BLaER1 (cell line): ENCODE measurements at regions not wholly inside any gene's neighbourhood (a gene's known extent, or its start where the extent isn't known, plus 50 kb on each side); places are given as distances from the start of the nearest gene placed in this dataset.

Source experiments
- H3K27ac ChIP-seq: shearing (Covaris generic); formaldehyde crosslinking; 2 replicates; pipeline ENCODE4 v1.8.1; 2022
- H3K27me3 ChIP-seq: shearing (Covaris generic); formaldehyde crosslinking; 2 replicates; pipeline ENCODE4 v1.8.1; 2022
- H3K36me3 ChIP-seq: shearing (Covaris generic); formaldehyde crosslinking; 2 replicates; pipeline ENCODE4 v1.8.1; 2022
- H3K4me1 ChIP-seq: shearing (Covaris generic); formaldehyde crosslinking; 2 replicates; pipeline ENCODE4 v1.8.1; 2022
- H3K4me2 ChIP-seq: shearing (Covaris generic); formaldehyde crosslinking; 2 replicates; pipeline ENCODE4 v1.8.1; 2022
- H3K4me3 ChIP-seq: shearing (Covaris generic); formaldehyde crosslinking; 2 replicates; pipeline ENCODE4 v1.8.1; 2022
- H3K9ac ChIP-seq: shearing (Covaris generic); formaldehyde crosslinking; 2 replicates; pipeline ENCODE4 v1.8.1; 2022
- H3K9me3 ChIP-seq: shearing (Covaris generic); formaldehyde crosslinking; 2 replicates; pipeline ENCODE4 v1.8.1; 2022
- H4K20me1 ChIP-seq: shearing (Covaris generic); formaldehyde crosslinking; 2 replicates; pipeline ENCODE4 v1.8.1; 2022
- Cebpa-rat ChIP-seq: shearing (Covaris generic); IDR thresholded peaks from 2 replicates; pipeline ENCODE4 v1.8.1; 2022

- Histone ChIP-seq H3K9me3 (no peaks in the 10 kb centered on the region), H3K4me2 (peak overlapping the region; percentile 74), H4K20me1 (no peaks in the 10 kb centered on the region), H3K4me3 (no peak overlapping the region), H3K27me3 (no peaks in the 10 kb centered on the region), H3K9ac (no peak overlapping the region), H3K36me3 (no peaks in the 10 kb centered on the region), H3K27ac (peak overlapping the region; percentile 1; the same call in 1 of the 2 replicates), H3K4me1 (peaks cover 51% of the 10 kb centered on the region)
- TF ChIP-seq Cebpa-rat, result no peak
Measured at GRCh38 chr10:78630944-78631838, 437.6 kb upstream of the ZMIZ1 start.

GRCh38 chr10:78634389-78634815, 434.4 kb upstream of the ZMIZ1 start:
- Histone ChIP-seq H4K20me1 (no peaks in the 10 kb centered on the region), H3K4me1 (peaks cover 36% of the 10 kb centered on the region)
- no peak for TF ChIP-seq Cebpa-rat

GRCh38 chr10:78634835-78635234, 433.9 kb upstream of the ZMIZ1 start:
- Histone ChIP-seq H3K4me3 (no peak overlapping the region), H3K9me3 (no peaks in the 10 kb centered on the region), H3K4me2 (no peak overlapping the region), H4K20me1 (no peaks in the 10 kb centered on the region), H3K27me3 (no peaks in the 10 kb centered on the region), H3K36me3 (no peaks in the 10 kb centered on the region), H3K9ac (no peak overlapping the region), H3K27ac (no peak overlapping the region), H3K4me1 (peaks cover 32% of the 10 kb centered on the region)
- no peak for TF ChIP-seq Cebpa-rat

More at GRCh38 chr10:78634389-78634815, 434.4 kb upstream of the ZMIZ1 start:
- Histone ChIP-seq H3K27ac (no peak overlapping the region), H3K4me3 (no peak overlapping the region), H3K4me2 (peak overlapping the region; percentile 4; the same call in 1 of the 2 replicates), H3K27me3 (no peaks in the 10 kb centered on the region), H3K36me3 (no peaks in the 10 kb centered on the region), H3K9ac (no peak overlapping the region), H3K9me3 (no peaks in the 10 kb centered on the region)

GRCh38 chr10:78639629-78640028, 429.1 kb upstream of the ZMIZ1 start:
- H3K27ac ChIP-seq, result no peak overlapping the region
- no peaks in the 10 kb centered on the region for H4K20me1 ChIP-seq
- no peaks in the 10 kb centered on the region for H3K36me3 ChIP-seq
- no peak overlapping the region for H3K4me2 ChIP-seq
- no peak for TF ChIP-seq Cebpa-rat
- no peak overlapping the region for H3K9ac ChIP-seq
- no peak overlapping the region for H3K4me3 ChIP-seq
- no peaks in the 10 kb centered on the region for H3K9me3 ChIP-seq
- peaks cover 37% of the 10 kb centered on the region for H3K4me1 ChIP-seq
- H3K27me3 ChIP-seq, result no peaks in the 10 kb centered on the region

- Histone ChIP-seq H3K9me3 (no peaks in the 10 kb centered on the region), H3K9ac (no peak overlapping the region), H3K4me3 (no peak overlapping the region), H3K27me3 (no peaks in the 10 kb centered on the region), H3K36me3 (no peaks in the 10 kb centered on the region), H3K4me1 (peaks cover 37% of the 10 kb centered on the region), H3K27ac (peak overlapping the region; percentile 39), H4K20me1 (no peaks in the 10 kb centered on the region), H3K4me2 (peak overlapping the region; percentile 70)
- TF ChIP-seq Cebpa-rat, result no peak
Measured at GRCh38 chr10:78640796-78641636, 427.8 kb upstream of the ZMIZ1 start.

- Histone ChIP-seq H3K4me2 (peak overlapping the region; percentile 70), H3K4me1 (peaks cover 37% of the 10 kb centered on the region), H3K9ac (no peak overlapping the region), H3K27ac (peak overlapping the region; percentile 25; the same call in 1 of the 2 replicates), H4K20me1 (no peaks in the 10 kb centered on the region), H3K4me3 (no peak overlapping the region), H3K27me3 (no peaks in the 10 kb centered on the region), H3K9me3 (no peaks in the 10 kb centered on the region), H3K36me3 (no peaks in the 10 kb centered on the region)
- no peak for TF ChIP-seq Cebpa-rat
Measured at GRCh38 chr10:78641693-78642092, 427.1 kb upstream of the ZMIZ1 start.

GRCh38 chr10:78642269-78642816, 426.4 kb upstream of the ZMIZ1 start:
- H3K4me2 ChIP-seq, result peak overlapping the region; percentile 70
- peaks cover 37% of the 10 kb centered on the region for H3K4me1 ChIP-seq
- peak overlapping the region; percentile 25; the same call in 1 of the 2 replicates for H3K27ac ChIP-seq
- no peak overlapping the region for H3K9ac ChIP-seq
- no peaks in the 10 kb centered on the region for H4K20me1 ChIP-seq
- no peaks in the 10 kb centered on the region for H3K36me3 ChIP-seq
- no peaks in the 10 kb centered on the region for H3K27me3 ChIP-seq
- no peak for TF ChIP-seq Cebpa-rat
- H3K4me3 ChIP-seq, result no peak overlapping the region
- no peaks in the 10 kb centered on the region for H3K9me3 ChIP-seq

GRCh38 chr10:78643513-78643912, 425.3 kb upstream of the ZMIZ1 start:
- Histone ChIP-seq H3K36me3 (no peaks in the 10 kb centered on the region), H3K27me3 (no peaks in the 10 kb centered on the region), H3K9ac (no peak overlapping the region), H3K4me2 (peak overlapping the region; percentile 12; the same call in 1 of the 2 replicates), H3K4me1 (peaks cover 37% of the 10 kb centered on the region), H3K27ac (no peak overlapping the region), H3K9me3 (no peaks in the 10 kb centered on the region), H3K4me3 (no peak overlapping the region), H4K20me1 (no peaks in the 10 kb centered on the region)
- TF ChIP-seq Cebpa-rat, result no peak

- no peaks in the 10 kb centered on the region for H4K20me1 ChIP-seq
- no peak overlapping the region for H3K9ac ChIP-seq
- no peaks in the 10 kb centered on the region for H3K36me3 ChIP-seq
- H3K9me3 ChIP-seq, result no peaks in the 10 kb centered on the region
- H3K27ac ChIP-seq, result no peak overlapping the region
- H3K4me3 ChIP-seq, result no peak overlapping the region
- peaks cover 37% of the 10 kb centered on the region for H3K4me1 ChIP-seq
- no peaks in the 10 kb centered on the region for H3K27me3 ChIP-seq
- TF ChIP-seq Cebpa-rat, result no peak
- H3K4me2 ChIP-seq, result no peak overlapping the region
Measured at GRCh38 chr10:78644550-78644949, 424.2 kb upstream of the ZMIZ1 start.
